OCI-LY7 (cell line): ENCODE measurements at regions not wholly inside any gene's neighbourhood (a gene's known extent, or its start where the extent isn't known, plus 50 kb on each side); places are given as distances from the start of the nearest gene placed in this dataset.

Source experiments
- BruUV-seq: library from RNA; stranded (reverse); fragments of 400-500 nt; replicated peaks from 2 replicates; lab custom pipeline; 2021; lab: Mats Ljungman, UMichigan
- CTCF ChIA-PET: fragments of 300-600 bp; sonication (Branson Sonifier 250); formaldehyde crosslinking; loops from one replicate; lab custom pipeline; 2022; ENCODE audit warnings: antibody characterized with exemption; ENCODE audit not compliant: unreplicated experiment; lab: Charles Lee
- POLR2A ChIA-PET: fragments of 300-600 bp; sonication (Branson Sonifier 250); formaldehyde crosslinking; loops from one replicate; lab custom pipeline; 2022; ENCODE audit warnings: antibody characterized with exemption; lab: Charles Lee
- DNase-seq: peaks from one replicate; pipeline ENCODE4 v3.0.0-alpha.2; 2015; ENCODE audit warnings: low spot score
- H2AFZ ChIP-seq: fragments of 200-600 bp; sonication (generic), shearing (Covaris generic); 2 replicates; pipeline ENCODE4 v1.6.1; 2014; ENCODE audit warnings: mild to moderate bottlenecking, antibody characterized with exemption, low read length, moderate library complexity
- H3K27ac ChIP-seq: fragments of 200-600 bp; sonication (generic); 2 replicates; pipeline ENCODE4 v1.5.1; 2014; ENCODE audit warnings: mixed run types, low read depth, mild to moderate bottlenecking, moderate library complexity, low read length, inconsistent platforms; ENCODE audit not compliant: poor library complexity, severe bottlenecking
- H3K36me3 ChIP-seq: fragments of 200-600 bp; sonication (generic); 2 replicates; pipeline ENCODE4 v1.6.1; 2014; ENCODE audit warnings: mild to moderate bottlenecking, antibody characterized with exemption, low read length, moderate library complexity, mixed read lengths; ENCODE audit not compliant: insufficient read depth
- H3K4me1 ChIP-seq: fragments of 200-600 bp; sonication (generic); 2 replicates; pipeline ENCODE4 v1.5.1; 2014; ENCODE audit warnings: mild to moderate bottlenecking, low read length; ENCODE audit not compliant: insufficient read depth, poor library complexity, severe bottlenecking
- H3K4me2 ChIP-seq: fragments of 200-600 bp; sonication (generic); 2 replicates; pipeline ENCODE4 v1.6.1; 2014; ENCODE audit warnings: mild to moderate bottlenecking, low read length
- H3K4me3 ChIP-seq: fragments of 200-600 bp; sonication (generic); 2 replicates; pipeline ENCODE4 v1.5.1; 2014; ENCODE audit warnings: mild to moderate bottlenecking, low read depth, low read length; ENCODE audit not compliant: poor library complexity, severe bottlenecking
- H3K79me2 ChIP-seq: fragments of 200-600 bp; sonication (generic); 2 replicates; pipeline ENCODE4 v1.6.1; 2016; ENCODE audit warnings: low read depth, mild to moderate bottlenecking, low read length, moderate library complexity, mixed read lengths; ENCODE audit not compliant: insufficient read depth
- H3K9me2 ChIP-seq: fragments of 200-600 bp; sonication (generic); 2 replicates; pipeline ENCODE4 v1.6.1; 2016; ENCODE audit warnings: mild to moderate bottlenecking, low read length, mixed read lengths; ENCODE audit not compliant: insufficient read depth
- H3K9me3 ChIP-seq: fragments of 200-600 bp; sonication (generic); 2 replicates; pipeline ENCODE4 v1.6.1; 2014; ENCODE audit warnings: mild to moderate bottlenecking, mixed run types, low read length, mixed read lengths
- H4K20me1 ChIP-seq: fragments of 200-600 bp; sonication (generic); 2 replicates; pipeline ENCODE4 v1.6.1; 2014; ENCODE audit warnings: mild to moderate bottlenecking, antibody characterized with exemption, low read length, moderate library complexity, mixed read lengths; ENCODE audit not compliant: insufficient read depth
- EZH2phosphoT487 ChIP-seq: fragments of 200-600 bp; sonication (generic); IDR thresholded peaks from 2 replicates; pipeline ENCODE4 v1.6.1; 2018; ENCODE audit warnings: low read depth, borderline replicate concordance, mild to moderate bottlenecking, mixed run types, antibody characterized with exemption, low read length, moderate library complexity, mixed read lengths
- intact Hi-C: fragments of 100-400 bp; cut with micrococcal nuclease; formaldehyde crosslinking; loops from one replicate; pipeline ENCODE4 v1.10.0; 2022; ENCODE audit not compliant: unreplicated experiment
- TF ChIP-seq, protein P1 (sequence below): fragments of 200-600 bp; sonication (generic); conservative IDR thresholded peaks from 2 replicates; pipeline ENCODE4 v1.5.1; 2014; ENCODE audit warnings: mild to moderate bottlenecking, antibody characterized with exemption, low read length, moderate library complexity, mixed read lengths

DNA sequence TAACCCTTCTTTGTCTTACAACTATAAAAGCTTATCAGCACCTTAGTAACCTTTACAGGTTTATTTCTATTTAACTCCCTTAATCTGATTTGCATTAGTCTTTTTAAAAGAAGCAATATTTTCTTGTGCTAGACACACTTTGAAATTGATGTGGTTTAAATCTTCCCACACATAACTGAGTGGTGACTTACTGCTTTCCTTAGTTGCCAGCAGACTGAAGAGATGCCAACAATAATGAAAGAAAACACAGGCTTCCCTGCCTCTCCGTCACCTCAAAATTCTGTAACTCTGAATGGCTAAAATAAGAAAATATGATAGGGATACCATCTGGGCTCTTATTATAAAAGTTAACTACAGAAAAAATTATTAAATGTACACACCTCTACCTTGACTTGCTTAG, 196.8 kb downstream of the PTBP2 start:
- Histone ChIP-seq H3K4me2 (no peak overlapping the region), H3K27ac (no peak overlapping the region), H4K20me1 (no peaks in the 10 kb centered on the region), H3K36me3 (no peaks in the 10 kb centered on the region), H3K4me3 (no peak overlapping the region), H3K9me2 (no peaks in the 10 kb centered on the region), H3K4me1 (no peaks in the 10 kb centered on the region), H3K79me2 (no peaks in the 10 kb centered on the region), H2AFZ (no peak overlapping the region), H3K9me3 (no peaks in the 10 kb centered on the region)
- no peak for TF ChIP-seq EZH2phosphoT487
- TF ChIP-seq, protein P1, sequence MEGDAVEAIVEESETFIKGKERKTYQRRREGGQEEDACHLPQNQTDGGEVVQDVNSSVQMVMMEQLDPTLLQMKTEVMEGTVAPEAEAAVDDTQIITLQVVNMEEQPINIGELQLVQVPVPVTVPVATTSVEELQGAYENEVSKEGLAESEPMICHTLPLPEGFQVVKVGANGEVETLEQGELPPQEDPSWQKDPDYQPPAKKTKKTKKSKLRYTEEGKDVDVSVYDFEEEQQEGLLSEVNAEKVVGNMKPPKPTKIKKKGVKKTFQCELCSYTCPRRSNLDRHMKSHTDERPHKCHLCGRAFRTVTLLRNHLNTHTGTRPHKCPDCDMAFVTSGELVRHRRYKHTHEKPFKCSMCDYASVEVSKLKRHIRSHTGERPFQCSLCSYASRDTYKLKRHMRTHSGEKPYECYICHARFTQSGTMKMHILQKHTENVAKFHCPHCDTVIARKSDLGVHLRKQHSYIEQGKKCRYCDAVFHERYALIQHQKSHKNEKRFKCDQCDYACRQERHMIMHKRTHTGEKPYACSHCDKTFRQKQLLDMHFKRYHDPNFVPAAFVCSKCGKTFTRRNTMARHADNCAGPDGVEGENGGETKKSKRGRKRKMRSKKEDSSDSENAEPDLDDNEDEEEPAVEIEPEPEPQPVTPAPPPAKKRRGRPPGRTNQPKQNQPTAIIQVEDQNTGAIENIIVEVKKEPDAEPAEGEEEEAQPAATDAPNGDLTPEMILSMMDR = no peak
- intact Hi-C loops = no loop called here
- ChIA-PET CTCF (no interaction called here), POLR2A (interaction anchor here (0.6 to 0.8 kb wide), 2 partner anchors 47 to 1088 kb away, joined by 3 read pairs; no protein-coding TSS in a partner anchor)
- BruUV-seq = no TSS peak
- no peak for DNase-seq

DNA sequence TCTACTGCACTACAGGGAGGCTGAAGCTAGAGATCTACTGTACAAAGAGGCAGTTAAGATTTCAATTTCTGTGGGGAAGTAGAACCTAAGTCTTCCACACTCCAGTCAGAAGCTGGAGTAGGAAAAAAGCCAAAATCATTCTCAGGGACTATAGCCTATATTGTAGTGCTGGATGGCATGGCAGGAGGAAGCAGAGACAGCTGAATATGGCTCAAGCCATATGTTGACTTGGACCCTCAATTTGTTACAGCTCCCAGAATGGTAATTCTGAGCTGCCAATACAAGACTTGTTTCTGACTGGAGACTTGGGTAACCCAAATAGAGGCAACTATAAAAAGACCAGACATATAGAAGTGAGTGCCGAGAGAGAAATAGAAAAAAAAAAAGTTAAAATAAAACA, 200.6 kb downstream of the PTBP2 start:
- Histone ChIP-seq H3K9me2 (no peaks in the 10 kb centered on the region), H3K79me2 (no peaks in the 10 kb centered on the region), H4K20me1 (no peaks in the 10 kb centered on the region), H3K9me3 (no peaks in the 10 kb centered on the region), H3K4me2 (no peak overlapping the region), H2AFZ (no peak overlapping the region), H3K4me1 (no peaks in the 10 kb centered on the region), H3K36me3 (no peaks in the 10 kb centered on the region), H3K4me3 (no peak overlapping the region), H3K27ac (no peak overlapping the region)
- no peak for DNase-seq
- ChIA-PET CTCF (no interaction called here), POLR2A (no interaction called here)
- no TSS peak for BruUV-seq
- intact Hi-C loops = no loop called here
- TF ChIP-seq, protein P1 = no peak
- TF ChIP-seq EZH2phosphoT487 = no peak

DNA sequence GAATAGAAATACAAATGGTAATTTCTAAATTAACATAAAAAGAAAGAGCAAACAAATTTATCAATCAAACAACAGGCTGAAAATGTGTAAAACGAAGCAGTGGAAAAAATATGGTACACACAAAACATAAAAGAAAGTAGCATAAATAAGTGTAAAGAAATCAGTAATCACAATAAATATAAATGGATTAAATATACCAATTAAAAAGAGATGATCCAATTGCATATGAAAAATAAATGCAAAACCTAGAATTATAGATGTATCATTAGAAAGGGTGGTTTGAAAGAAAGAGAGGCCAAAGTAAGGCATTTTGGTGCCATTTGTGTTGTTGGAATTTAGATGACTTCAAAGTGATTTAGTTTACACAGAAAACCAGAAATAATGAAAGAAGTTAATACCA, 202.2 kb downstream of the PTBP2 start:
- Histone ChIP-seq H3K4me2 (no peak overlapping the region), H3K9me2 (no peaks in the 10 kb centered on the region), H3K9me3 (no peaks in the 10 kb centered on the region), H3K36me3 (no peaks in the 10 kb centered on the region), H3K4me3 (no peak overlapping the region), H2AFZ (no peak overlapping the region), H3K4me1 (no peaks in the 10 kb centered on the region), H4K20me1 (no peaks in the 10 kb centered on the region), H3K79me2 (no peaks in the 10 kb centered on the region), H3K27ac (no peak overlapping the region)
- BruUV-seq = no TSS peak
- POLR2A ChIA-PET = no interaction called here
- intact Hi-C loops = no loop called here
- TF ChIP-seq, protein P1 = no peak
- DNase-seq = no peak
- CTCF ChIA-PET = no interaction called here
